HuH-7.5 (cell line): ENCODE measurements at regions not wholly inside any gene's neighbourhood (a gene's known extent, or its start where the extent isn't known, plus 50 kb on each side); places are given as distances from the start of the nearest gene placed in this dataset.

Experiments
- DNase-seq: peaks from one replicate; pipeline ENCODE4 v3.0.0; 2011; ENCODE audit warnings: low spot score

- DNase-seq: no peak
These were observed 54.1 kb upstream of the ARHGAP5 start for GRCh38 chr14:32022938-32023466.

GRCh38 chr14:32023540-32023939, 53.6 kb upstream of the ARHGAP5 start:
- DNase-seq: no peak

GRCh38 chr14:32027255-32027939, 49.7 kb upstream of the ARHGAP5 start:
- no peak for DNase-seq
